PC-3 (cell line): ENCODE measurements at regions not wholly inside any gene's neighbourhood (a gene's known extent, or its start where the extent isn't known, plus 50 kb on each side); places are given as distances from the start of the nearest gene placed in this dataset.

Experiments used
- EZH2phosphoT487 ChIP-seq: fragments of 300-600 bp; sonication (generic); IDR thresholded peaks from 2 replicates; pipeline ENCODE4 v1.6.1; 2018; ENCODE audit warnings: mild to moderate bottlenecking, antibody characterized with exemption, low read length, borderline replicate concordance
- TF ChIP-seq, protein P1 (sequence below): fragments of 300-600 bp; sonication (generic); conservative IDR thresholded peaks from 2 replicates; pipeline ENCODE4 v1.5.1; 2017; ENCODE audit warnings: antibody characterized with exemption, low read depth, mild to moderate bottlenecking, low read length

DNA sequence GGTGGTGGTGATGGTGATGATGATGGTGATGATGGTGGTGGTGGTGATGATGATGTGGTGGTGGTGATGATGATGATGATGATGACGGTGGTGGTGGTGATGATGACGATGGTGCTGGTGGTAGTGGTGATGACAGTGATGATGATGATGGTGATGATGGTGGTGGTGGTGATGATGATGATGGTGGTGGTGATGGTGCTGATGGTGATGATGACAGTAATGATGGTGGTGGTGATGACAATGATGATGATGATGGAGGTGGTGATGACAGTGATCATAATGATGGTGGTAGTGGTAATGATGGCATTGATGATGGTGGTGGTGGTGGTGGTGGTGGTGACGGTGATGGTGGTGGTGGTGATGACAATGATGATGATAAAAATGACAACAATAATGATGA, 52.1 kb upstream of the ANO1 start:
- TF ChIP-seq, protein P1, sequence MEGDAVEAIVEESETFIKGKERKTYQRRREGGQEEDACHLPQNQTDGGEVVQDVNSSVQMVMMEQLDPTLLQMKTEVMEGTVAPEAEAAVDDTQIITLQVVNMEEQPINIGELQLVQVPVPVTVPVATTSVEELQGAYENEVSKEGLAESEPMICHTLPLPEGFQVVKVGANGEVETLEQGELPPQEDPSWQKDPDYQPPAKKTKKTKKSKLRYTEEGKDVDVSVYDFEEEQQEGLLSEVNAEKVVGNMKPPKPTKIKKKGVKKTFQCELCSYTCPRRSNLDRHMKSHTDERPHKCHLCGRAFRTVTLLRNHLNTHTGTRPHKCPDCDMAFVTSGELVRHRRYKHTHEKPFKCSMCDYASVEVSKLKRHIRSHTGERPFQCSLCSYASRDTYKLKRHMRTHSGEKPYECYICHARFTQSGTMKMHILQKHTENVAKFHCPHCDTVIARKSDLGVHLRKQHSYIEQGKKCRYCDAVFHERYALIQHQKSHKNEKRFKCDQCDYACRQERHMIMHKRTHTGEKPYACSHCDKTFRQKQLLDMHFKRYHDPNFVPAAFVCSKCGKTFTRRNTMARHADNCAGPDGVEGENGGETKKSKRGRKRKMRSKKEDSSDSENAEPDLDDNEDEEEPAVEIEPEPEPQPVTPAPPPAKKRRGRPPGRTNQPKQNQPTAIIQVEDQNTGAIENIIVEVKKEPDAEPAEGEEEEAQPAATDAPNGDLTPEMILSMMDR, result no peak
- no peak for TF ChIP-seq EZH2phosphoT487
